ENCODE measurements at regions not wholly inside any gene's neighbourhood (a gene's known extent, or its start where the extent isn't known, plus 50 kb on each side); places are given as distances from the start of the nearest gene placed in this dataset.
"Not testable (repeated sequence)": the region's sequence is repeated elsewhere in the genome, so short reads cannot be mapped to it uniquely, and the experiment has no call there.

- DNase-seq (ENCODE audit: insufficient read length, low spot score) (no peak), FAIRE-seq (no peak)
Observed at GRCh38 chr6:131488780-131489179, 84.2 kb upstream of the ARG1 start.

- DNase-seq (ENCODE audit: insufficient read length, low spot score) = no peak
- FAIRE-seq = no peak
Observed at GRCh38 chr6:131490441-131490840, 82.6 kb upstream of the ARG1 start.

DNA sequence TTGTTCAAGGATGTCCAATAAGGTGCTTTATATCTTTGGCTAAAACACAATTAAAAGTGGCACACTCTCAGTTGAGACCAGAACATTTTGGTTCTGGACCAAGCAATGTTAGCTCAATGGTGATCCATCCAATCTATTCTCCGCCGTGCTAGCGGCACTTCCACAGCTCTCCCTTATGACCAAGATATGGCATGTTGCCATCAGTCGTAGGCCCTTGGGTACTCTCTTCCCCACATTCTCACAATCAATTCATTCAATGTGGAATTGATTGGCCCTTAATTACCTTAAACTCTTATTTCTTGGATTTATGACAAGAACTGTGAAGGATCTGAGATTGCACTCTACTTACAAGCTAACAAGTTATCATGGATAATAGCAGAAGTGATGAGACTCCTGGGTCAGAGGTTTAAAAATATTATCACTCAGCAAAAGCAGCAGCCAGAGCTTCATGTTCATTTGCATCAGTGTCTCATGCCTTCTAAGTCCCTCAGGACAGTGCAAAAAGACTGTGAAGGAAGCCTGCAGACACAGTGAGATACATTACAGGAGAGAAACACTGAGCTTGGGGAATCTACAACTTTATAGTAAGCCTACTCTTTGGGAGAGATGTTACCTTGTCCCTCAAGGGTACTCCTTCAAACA is 80.0 kb upstream of the ARG1 start:
- FAIRE-seq (no peak), DNase-seq (ENCODE audit: insufficient read length, low spot score) (no peak)

- not testable (repeated sequence) for DNase-seq (ENCODE audit: insufficient read length, low spot score); FAIRE-seq
Observed at GRCh38 chr6:131504387-131504786, 68.6 kb upstream of the ARG1 start.

- DNase-seq (ENCODE audit: insufficient read length, low spot score) (no peak), FAIRE-seq (no peak)
Observed at GRCh38 chr6:131510094-131510493, 62.9 kb upstream of the ARG1 start.

GRCh38 chr6:131510591-131510990 is 62.4 kb upstream of the ARG1 start:
- DNase-seq (ENCODE audit: insufficient read length, low spot score) = no peak
- no peak for FAIRE-seq

GRCh38 chr6:131519670-131520436 is 53.2 kb upstream of the ARG1 start:
- DNase-seq (ENCODE audit: insufficient read length, low spot score) (no peak), FAIRE-seq (peak; percentile 84)

Data from GM19239 (cell line).